Panc1 (cell line): ENCODE measurements at regions not wholly inside any gene's neighbourhood (a gene's known extent, or its start where the extent isn't known, plus 50 kb on each side); places are given as distances from the start of the nearest gene placed in this dataset.

Experiments used
- CTCF ChIP-seq: fragments of 450-650 bp; IDR thresholded peaks from 2 replicates; pipeline ENCODE4 v1.5.1; 2017; ENCODE audit warnings: mild to moderate bottlenecking
- REST ChIP-seq, 2 experiments: IDR thresholded peaks; 2 replicates each; pipeline ENCODE4 v1.6.1; 2011 to 2012; ENCODE audit warnings: low read depth in 2 of 2, control low read depth in 1 of 2, low read length in 1 of 2, mild to moderate bottlenecking in 1 of 2, moderate library complexity in 1 of 2; ENCODE audit not compliant: insufficient read depth in 1 of 2
- TCF7L2 ChIP-seq: IDR thresholded peaks from 2 replicates; pipeline ENCODE4 v1.6.1; 2011; ENCODE audit warnings: mild to moderate bottlenecking, low read depth, low read length, inconsistent platforms

GRCh38 chr18:26654616-26655524 lies 106.5 kb upstream of the KCTD1 start:
- TF ChIP-seq TCF7L2, result no peak
- 0 out of 2 replicates have a peak, but pooled peaks have one; percentile 5 for TF ChIP-seq CTCF
- no peak for TF ChIP-seq REST (IDR thresholded peaks at IDR 0.05; ENCODE audit: insufficient read depth in 1 of 2, low read depth in 2 of 2, low read length in 1 of 2)
